Trophoblast cell (in vitro differentiated cells and primary cell): ENCODE measurements at regions not wholly inside any gene's neighbourhood (a gene's known extent, or its start where the extent isn't known, plus 50 kb on each side); places are given as distances from the start of the nearest gene placed in this dataset.

ENCODE experiments used
- DNase-seq, 2 donors: peaks; one replicate each; pipeline ENCODE4 v3.0.0-alpha.2; 2016
- H2AFZ ChIP-seq: 2 replicates; pipeline ENCODE4 v1.6.1; 2013; ENCODE audit warnings: low read length, moderate library complexity, mild to moderate bottlenecking; ENCODE audit not compliant: insufficient read depth, poor library complexity
- H2AK5ac ChIP-seq: 2 replicates; pipeline ENCODE4 v1.6.1; 2013; ENCODE audit warnings: mild to moderate bottlenecking, low read length
- H2BK120ac ChIP-seq: 2 replicates; pipeline ENCODE4 v1.6.1; 2013; ENCODE audit warnings: low read length, mild to moderate bottlenecking, moderate library complexity; ENCODE audit not compliant: insufficient read depth, poor library complexity
- H2BK12ac ChIP-seq: 2 replicates; pipeline ENCODE4 v1.6.1; 2013; ENCODE audit warnings: mild to moderate bottlenecking, low read length, moderate library complexity
- H2BK5ac ChIP-seq: 2 replicates; pipeline ENCODE4 v1.6.1; 2013; ENCODE audit warnings: low read length, low read depth, moderate library complexity, mild to moderate bottlenecking; ENCODE audit not compliant: poor library complexity
- H3K14ac ChIP-seq: 2 replicates; pipeline ENCODE4 v1.6.1; 2013; ENCODE audit warnings: mild to moderate bottlenecking, low read length
- H3K18ac ChIP-seq: 2 replicates; pipeline ENCODE4 v1.6.1; 2013; ENCODE audit warnings: mild to moderate bottlenecking, low read length
- H3K23ac ChIP-seq: 2 replicates; pipeline ENCODE4 v1.6.1; 2013; ENCODE audit warnings: low read length
- H3K27ac ChIP-seq: 2 replicates; pipeline ENCODE4 v1.5.1; 2013; ENCODE audit warnings: low read depth, mild to moderate bottlenecking, inconsistent platforms, low read length, moderate library complexity
- H3K27me3 ChIP-seq: 2 replicates; pipeline ENCODE4 v1.6.1; 2013; ENCODE audit warnings: inconsistent platforms, mild to moderate bottlenecking, low read length, moderate library complexity; ENCODE audit not compliant: insufficient read depth
- H3K36me3 ChIP-seq, 2 experiments: 1 replicate in 1 of 2; 2 replicates in 1 of 2; pipeline ENCODE4 v1.6.1; 2013; ENCODE audit warnings: low read length in 2 of 2, mild to moderate bottlenecking in 2 of 2, moderate library complexity in 1 of 2; ENCODE audit not compliant: insufficient read depth in 2 of 2, control insufficient read depth in 1 of 2
- H3K4ac ChIP-seq: 2 replicates; pipeline ENCODE4 v1.6.1; 2013; ENCODE audit warnings: low read depth, mild to moderate bottlenecking, low read length, moderate library complexity
- H3K4me1 ChIP-seq, 2 experiments: 1 replicate in 1 of 2; 2 replicates in 1 of 2; pipeline ENCODE4 v1.6.1; 2013; ENCODE audit warnings: low read length in 2 of 2, mild to moderate bottlenecking in 2 of 2, moderate library complexity in 1 of 2; ENCODE audit not compliant: insufficient read depth in 2 of 2, control insufficient read depth in 1 of 2
- H3K4me2 ChIP-seq: 2 replicates; pipeline ENCODE4 v1.6.1; 2013; ENCODE audit warnings: inconsistent platforms, mild to moderate bottlenecking, low read length, moderate library complexity
- H3K4me3 ChIP-seq: 2 replicates; pipeline ENCODE4 v1.5.1; 2013; ENCODE audit warnings: mild to moderate bottlenecking, low read depth, low read length, inconsistent platforms
- H3K79me1 ChIP-seq: one replicate; pipeline ENCODE4 v1.6.1; 2013; ENCODE audit warnings: low read length
- H3K79me2 ChIP-seq: 2 replicates; pipeline ENCODE4 v1.6.1; 2013; ENCODE audit warnings: low read length, mild to moderate bottlenecking; ENCODE audit not compliant: control insufficient read depth, insufficient read depth, poor library complexity
- H3K9ac ChIP-seq: 2 replicates; pipeline ENCODE4 v1.6.1; 2013; ENCODE audit warnings: mild to moderate bottlenecking, low read length
- H3K9me3 ChIP-seq: 2 replicates; pipeline ENCODE4 v1.6.1; 2013; ENCODE audit warnings: low read depth, mild to moderate bottlenecking, control low read depth, inconsistent platforms, low read length; ENCODE audit not compliant: insufficient read depth
- H4K12ac ChIP-seq: 2 replicates; pipeline ENCODE4 v1.6.1; 2013; ENCODE audit warnings: low read depth, mild to moderate bottlenecking, low read length, moderate library complexity
- H4K8ac ChIP-seq: 2 replicates; pipeline ENCODE4 v1.6.1; 2013; ENCODE audit warnings: low read depth, mild to moderate bottlenecking, low read length, moderate library complexity
- H4K91ac ChIP-seq: one replicate; pipeline ENCODE4 v1.6.1; 2013; ENCODE audit warnings: low read depth, mild to moderate bottlenecking, low read length, moderate library complexity
- WGBS: extraction: QIAGEN DNeasy Blood & Tissue Kit; methylation state at CpG from one replicate; pipeline ENCODE4 v1.1.7; 2013; ENCODE audit warnings: missing lambda C conversion rate; ENCODE audit not compliant: insufficient read length, insufficient coverage; ENCODE audit errors: extremely low coverage; 5-methylcytosine and 5-hydroxymethylcytosine counted together

DNA sequence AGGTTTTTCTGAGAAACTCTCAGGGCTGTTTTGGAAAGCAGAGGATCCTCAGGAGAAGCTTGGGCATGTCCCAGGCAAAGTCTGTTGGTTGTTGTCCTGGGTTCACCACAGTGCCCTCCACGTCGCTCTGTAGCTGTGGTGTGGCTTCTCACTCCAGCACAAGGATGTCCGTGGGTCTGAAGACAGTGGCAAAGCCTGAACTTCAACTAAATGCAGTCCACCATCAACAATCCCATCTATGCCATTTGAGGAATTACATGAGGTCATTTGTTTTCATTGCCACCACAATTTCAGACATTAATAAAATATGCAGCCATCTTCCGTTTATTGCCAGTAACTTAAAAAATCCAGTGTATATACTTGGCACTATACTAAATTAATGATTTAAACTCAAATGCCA is 272.1 kb downstream of the LRIG3 start:
- no peak overlapping the region for H3K9ac ChIP-seq

DNA sequence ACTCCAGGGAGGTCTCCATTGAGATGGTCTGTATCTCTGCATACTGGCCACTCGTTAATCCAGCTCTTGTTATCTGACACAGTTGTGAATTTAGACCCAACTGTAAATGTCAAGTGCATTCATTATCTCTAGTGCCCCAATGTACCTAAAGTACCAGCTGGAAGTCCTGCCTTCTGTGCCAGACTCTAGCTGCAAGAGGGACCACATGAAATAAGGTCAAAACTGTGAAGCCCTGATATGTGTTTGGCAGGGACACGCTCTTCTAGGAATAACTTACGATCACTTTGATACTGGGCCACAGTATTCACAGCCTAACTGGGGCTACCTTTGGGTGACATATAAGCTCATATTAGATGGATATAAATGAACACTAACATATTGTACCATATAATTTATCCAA is 268.5 kb downstream of the LRIG3 start:
- Histone ChIP-seq H2AFZ (no peak overlapping the region), H2AK5ac (no peak overlapping the region)
- DNase-seq: no peak

More for the DNA sequence above, 272.1 kb downstream of the LRIG3 start:
- H4K12ac ChIP-seq: no peak overlapping the region
- H2AFZ ChIP-seq: no peak overlapping the region
- no peak overlapping the region for H2AK5ac ChIP-seq
- H3K79me1 ChIP-seq: no peaks in the 10 kb centered on the region
- no peak overlapping the region for H3K4me3 ChIP-seq
- H4K91ac ChIP-seq: no peak overlapping the region
- H3K79me2 ChIP-seq: no peaks in the 10 kb centered on the region
- no peaks in the 10 kb centered on the region for H3K4me1 ChIP-seq
- no peak overlapping the region for H2BK5ac ChIP-seq
- H2BK12ac ChIP-seq: no peak overlapping the region
- no peak overlapping the region for H3K27ac ChIP-seq
- H3K9me3 ChIP-seq: no peaks in the 10 kb centered on the region
- no peak overlapping the region for H4K8ac ChIP-seq
- no peak overlapping the region for H2BK120ac ChIP-seq
- H3K4me2 ChIP-seq: no peak overlapping the region
- no peak overlapping the region for H3K18ac ChIP-seq
- H3K36me3 ChIP-seq: no peaks in the 10 kb centered on the region
- WGBS: no CpG with 5 or more reads among the region's 4 CpGs
- no peaks in the 10 kb centered on the region for H3K27me3 ChIP-seq
- no peak overlapping the region for H3K23ac ChIP-seq
- no peak overlapping the region for H3K4ac ChIP-seq
- H3K14ac ChIP-seq: no peak overlapping the region
- no peak for DNase-seq

GRCh38 chr12:58654021-58654420 is 266.3 kb downstream of the LRIG3 start:
- no peak overlapping the region for H4K8ac ChIP-seq
- H4K12ac ChIP-seq: no peak overlapping the region
- H2AFZ ChIP-seq: no peak overlapping the region
- H3K79me2 ChIP-seq: no peaks in the 10 kb centered on the region
- H2BK12ac ChIP-seq: no peak overlapping the region
- no peak for DNase-seq
- no peak overlapping the region for H3K27ac ChIP-seq
- no peak overlapping the region for H3K9ac ChIP-seq
- H2BK120ac ChIP-seq: no peak overlapping the region
- no peaks in the 10 kb centered on the region for H3K79me1 ChIP-seq
- no peak overlapping the region for H3K4me3 ChIP-seq
- H2BK5ac ChIP-seq: no peak overlapping the region
- no peak overlapping the region for H3K23ac ChIP-seq
- peaks cover 6% of the 10 kb centered on the region for H3K9me3 ChIP-seq
- no peak overlapping the region for H3K18ac ChIP-seq
- H4K91ac ChIP-seq: no peak overlapping the region
- no peaks in the 10 kb centered on the region for H3K27me3 ChIP-seq
- H3K4ac ChIP-seq: no peak overlapping the region
- H3K4me1 ChIP-seq: no peaks in the 10 kb centered on the region
- WGBS: no CpG with 5 or more reads among the region's 2 CpGs
- no peak overlapping the region for H3K4me2 ChIP-seq
- H2AK5ac ChIP-seq: no peak overlapping the region
- no peaks in the 10 kb centered on the region for H3K36me3 ChIP-seq
- H3K14ac ChIP-seq: no peak overlapping the region

More for the DNA sequence above, 268.5 kb downstream of the LRIG3 start:
- peaks cover 6% of the 10 kb centered on the region for H3K9me3 ChIP-seq
- no peak overlapping the region for H3K4ac ChIP-seq
- H3K27me3 ChIP-seq: no peaks in the 10 kb centered on the region
- H4K8ac ChIP-seq: no peak overlapping the region
- H3K18ac ChIP-seq: no peak overlapping the region
- no peak overlapping the region for H2BK120ac ChIP-seq
- no peak overlapping the region for H3K14ac ChIP-seq
- no peaks in the 10 kb centered on the region for H3K79me2 ChIP-seq
- no peak overlapping the region for H4K12ac ChIP-seq
- H3K9ac ChIP-seq: no peak overlapping the region
- no CpG with 5 or more reads among the region's 3 CpGs for WGBS
- H3K79me1 ChIP-seq: no peaks in the 10 kb centered on the region
- H3K36me3 ChIP-seq: no peaks in the 10 kb centered on the region
- no peak overlapping the region for H3K23ac ChIP-seq
- no peak overlapping the region for H3K27ac ChIP-seq
- no peak overlapping the region for H3K4me3 ChIP-seq
- no peak overlapping the region for H3K4me2 ChIP-seq
- H2BK5ac ChIP-seq: no peak overlapping the region
- H3K4me1 ChIP-seq: no peaks in the 10 kb centered on the region
- H2BK12ac ChIP-seq: no peak overlapping the region
- H4K91ac ChIP-seq: no peak overlapping the region

DNA sequence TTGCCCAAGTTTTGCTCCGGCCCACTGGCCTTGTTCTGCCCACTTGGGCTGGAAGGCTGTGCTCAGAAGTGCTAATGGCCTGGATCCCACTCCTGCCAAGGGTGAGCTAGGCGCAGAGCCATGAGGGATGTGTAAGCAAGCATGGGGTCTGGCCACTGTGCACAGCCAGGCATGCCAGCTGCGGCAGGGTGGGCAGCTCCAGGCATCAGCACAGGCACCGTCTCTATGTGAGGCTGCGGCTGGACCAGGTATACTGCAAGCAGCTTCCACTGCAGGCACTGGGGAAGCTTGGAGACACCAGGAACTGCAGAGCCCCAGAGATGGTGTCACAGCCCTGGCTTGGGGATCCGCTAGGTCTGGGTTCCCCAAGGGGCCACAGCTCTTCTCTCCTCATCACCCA is 264.9 kb downstream of the LRIG3 start:
- Histone ChIP-seq H3K79me2 (no peaks in the 10 kb centered on the region), H2BK5ac (no peak overlapping the region), H3K27me3 (no peaks in the 10 kb centered on the region), H3K14ac (no peak overlapping the region), H2BK120ac (no peak overlapping the region), H3K9ac (no peak overlapping the region), H3K4ac (no peak overlapping the region), H4K8ac (no peak overlapping the region), H3K79me1 (no peaks in the 10 kb centered on the region), H3K4me1 (no peaks in the 10 kb centered on the region), H3K36me3 (no peaks in the 10 kb centered on the region), H2AFZ (no peak overlapping the region), H4K91ac (no peak overlapping the region), H3K18ac (no peak overlapping the region), H3K4me3 (no peak overlapping the region), H4K12ac (no peak overlapping the region), H3K23ac (no peak overlapping the region), H2AK5ac (no peak overlapping the region), H3K9me3 (peaks cover 6% of the 10 kb centered on the region), H3K4me2 (no peak overlapping the region), H2BK12ac (no peak overlapping the region), H3K27ac (no peak overlapping the region)
- DNase-seq: no peak
- WGBS: no CpG with 5 or more reads among the region's 6 CpGs
